CD4-positive, alpha-beta T cell treated with Interleukin-4 for 1 hour (primary cell): ENCODE measurements at regions not wholly inside any gene's neighbourhood (a gene's known extent, or its start where the extent isn't known, plus 50 kb on each side); places are given as distances from the start of the nearest gene placed in this dataset.

ENCODE experiments used
- DNase-seq, 2 donors: peaks; one replicate each; pipeline ENCODE4 v3.0.0-alpha.2; 2020 to 2022

DNA sequence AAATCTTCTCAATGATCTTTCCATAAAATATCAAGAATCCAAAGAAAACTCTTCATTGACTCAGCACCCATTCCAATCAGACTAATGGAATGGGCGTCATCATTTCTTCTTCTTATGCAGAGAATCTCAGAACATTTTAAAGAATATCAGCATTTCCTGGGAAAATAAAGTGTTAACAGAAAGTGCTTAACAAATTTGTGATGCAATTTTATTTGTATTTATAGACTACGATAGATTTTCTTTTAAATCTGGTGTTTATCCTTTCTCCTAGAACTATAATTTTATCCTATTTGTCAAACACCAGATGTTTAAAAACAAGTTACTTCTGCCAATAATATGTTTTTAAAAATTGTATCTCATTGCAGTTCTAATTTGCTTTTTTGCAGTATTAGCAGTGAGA, 330.7 kb downstream of the COL12A1 start:
- no peak for DNase-seq

GRCh38 chr6:74872754-74873476, 332.9 kb downstream of the COL12A1 start:
- DNase-seq: no peak

GRCh38 chr6:74871757-74872156, 334.1 kb downstream of the COL12A1 start:
- no peak for DNase-seq

DNA sequence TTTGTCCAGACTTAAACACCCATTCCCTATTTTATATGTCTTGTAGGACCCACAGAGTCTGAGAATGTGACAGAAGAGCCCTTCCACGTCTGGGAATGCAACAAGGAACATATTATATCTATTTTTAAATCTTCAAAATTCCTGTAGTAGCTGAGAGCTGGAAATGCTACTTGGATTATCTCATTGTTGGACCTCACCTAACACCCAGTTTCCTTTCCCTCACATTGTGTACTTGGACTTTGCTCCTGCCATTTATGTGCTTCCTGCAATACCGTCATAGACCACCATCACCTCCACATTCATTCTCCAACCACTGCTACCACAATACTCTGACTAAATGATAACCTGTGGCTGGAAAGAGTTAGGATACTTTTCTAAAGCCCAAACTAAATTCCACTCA, 335.4 kb downstream of the COL12A1 start:
- no peak for DNase-seq

DNA sequence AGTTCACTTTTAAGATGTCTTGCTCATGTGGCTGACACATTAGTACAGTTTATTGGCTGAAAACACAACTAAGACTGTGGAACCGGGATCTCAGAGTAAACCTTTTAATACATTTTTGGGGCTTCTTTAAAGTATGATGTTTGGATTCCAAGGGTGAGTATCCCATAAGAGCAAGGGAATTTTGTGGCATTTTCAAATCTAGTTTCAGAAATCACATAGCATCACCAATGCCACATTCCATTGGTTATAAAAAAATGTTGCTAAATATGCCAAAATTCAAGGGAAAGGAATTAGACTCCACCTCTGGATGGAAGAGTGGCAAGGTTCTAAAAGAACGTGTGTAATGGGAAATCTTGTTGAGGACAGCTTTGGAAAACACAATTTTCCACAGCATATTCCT, 338.6 kb downstream of the COL12A1 start:
- DNase-seq: no peak

GRCh38 chr6:74863968-74864367, 341.9 kb downstream of the COL12A1 start:
- DNase-seq: no peak

DNA sequence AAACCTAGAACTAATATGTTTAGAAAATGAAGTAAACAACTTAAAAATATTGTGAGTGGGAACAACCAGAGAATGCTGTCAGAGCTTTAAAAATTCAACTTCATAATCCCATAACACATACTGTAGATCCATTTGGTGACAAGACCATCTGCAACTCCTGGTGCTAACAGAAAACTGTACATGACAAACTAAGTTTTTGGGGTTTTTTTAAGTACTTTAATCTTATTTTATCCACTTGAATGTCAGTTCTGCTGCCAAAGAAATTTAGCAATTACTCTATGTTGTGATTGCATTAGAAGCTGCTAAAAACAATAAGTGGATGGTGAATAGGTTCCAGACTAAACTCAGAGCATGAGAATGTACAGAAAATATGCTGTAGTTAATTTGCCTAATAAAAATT, 345.4 kb downstream of the COL12A1 start:
- DNase-seq: no peak

GRCh38 chr6:74857157-74857556, 348.7 kb downstream of the COL12A1 start:
- DNase-seq: no peak

GRCh38 chr6:74853991-74854390, 351.9 kb downstream of the COL12A1 start:
- no peak for DNase-seq

- DNase-seq: no peak
These were observed 354.3 kb downstream of the COL12A1 start for GRCh38 chr6:74851596-74851995.

DNA sequence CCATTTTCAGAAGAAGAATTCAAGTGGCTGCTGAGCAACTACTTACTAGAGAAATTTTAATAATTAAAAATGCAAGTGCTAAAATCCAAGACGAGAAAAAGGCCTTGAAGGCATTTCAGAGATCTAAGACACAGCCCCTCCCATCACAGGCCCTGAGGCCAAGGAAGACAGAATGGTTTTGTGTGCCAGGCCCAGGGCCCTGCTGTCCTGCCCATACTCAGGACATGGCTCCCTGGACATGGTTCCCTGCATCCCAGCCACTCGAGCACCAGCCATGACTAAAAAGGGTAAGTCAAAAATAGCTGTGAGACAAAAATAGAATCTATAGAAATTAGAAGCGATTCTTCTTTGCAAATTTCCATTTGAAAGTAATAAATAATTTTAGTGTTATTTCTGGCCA, 364.9 kb downstream of the COL12A1 start:
- DNase-seq: no peak

- DNase-seq: no peak
These were observed 370.9 kb downstream of the COL12A1 start for GRCh38 chr6:74834967-74835366.

- DNase-seq: no peak
These were observed 379.6 kb downstream of the COL12A1 start for GRCh38 chr6:74826263-74826662.

DNA sequence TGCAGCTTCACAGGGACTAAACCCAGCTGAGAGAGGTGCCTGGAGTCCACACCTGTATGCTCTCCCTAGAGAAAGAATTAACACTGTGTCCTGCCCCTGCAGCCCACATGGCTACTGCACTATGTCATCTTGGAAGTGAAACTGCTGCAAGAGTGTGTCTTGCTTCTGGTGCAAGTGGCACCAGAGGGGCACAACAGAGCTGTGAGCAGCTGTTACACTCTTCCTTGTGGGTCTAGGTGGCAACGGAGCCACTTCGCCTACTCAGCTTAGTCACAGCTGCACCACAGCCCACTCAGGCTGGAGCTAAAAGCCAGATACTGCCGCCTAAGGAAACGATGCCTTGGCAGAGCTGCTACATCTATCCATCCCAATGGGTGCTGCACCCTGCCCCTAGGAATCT, 391.4 kb downstream of the COL12A1 start:
- DNase-seq: no peak

- no peak for DNase-seq
These were observed 398.2 kb downstream of the COL12A1 start for GRCh38 chr6:74807674-74808073.

DNA sequence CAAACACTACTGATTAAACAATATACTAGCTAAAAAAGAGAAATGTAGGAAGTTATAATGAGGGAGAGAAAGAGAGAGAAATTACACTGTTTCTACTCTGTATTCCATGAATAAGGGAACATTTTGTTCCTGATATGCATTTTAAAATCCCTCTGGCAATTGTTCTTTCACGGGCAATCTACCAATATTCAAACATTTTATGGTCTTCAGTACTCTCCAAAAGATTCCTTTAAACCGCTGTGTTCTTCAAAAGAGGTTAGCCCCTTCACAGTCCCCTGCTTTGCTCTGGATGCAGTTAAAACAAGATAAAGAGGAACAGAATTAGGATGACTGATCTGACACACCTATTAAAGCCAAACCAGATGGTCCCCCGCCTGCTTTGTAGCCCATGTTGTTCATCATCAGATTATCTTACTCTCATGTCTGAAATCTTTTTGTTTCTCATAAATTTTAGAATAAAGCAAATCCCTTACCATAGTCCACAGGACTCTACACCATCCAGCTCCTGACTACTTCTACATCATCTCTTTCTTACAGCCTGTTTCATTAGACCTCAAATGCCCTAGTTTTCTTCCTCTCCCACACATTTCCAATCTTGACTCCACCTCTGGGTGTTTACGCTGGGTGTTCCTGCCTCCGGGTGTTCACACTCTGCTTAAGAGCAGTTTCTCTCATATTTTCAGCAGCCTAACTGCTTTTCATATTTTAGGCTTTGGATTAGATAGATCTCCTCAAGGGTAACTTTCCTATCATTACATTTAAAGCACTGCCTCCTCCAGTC, 399.7 kb downstream of the COL12A1 start:
- no peak for DNase-seq

DNA sequence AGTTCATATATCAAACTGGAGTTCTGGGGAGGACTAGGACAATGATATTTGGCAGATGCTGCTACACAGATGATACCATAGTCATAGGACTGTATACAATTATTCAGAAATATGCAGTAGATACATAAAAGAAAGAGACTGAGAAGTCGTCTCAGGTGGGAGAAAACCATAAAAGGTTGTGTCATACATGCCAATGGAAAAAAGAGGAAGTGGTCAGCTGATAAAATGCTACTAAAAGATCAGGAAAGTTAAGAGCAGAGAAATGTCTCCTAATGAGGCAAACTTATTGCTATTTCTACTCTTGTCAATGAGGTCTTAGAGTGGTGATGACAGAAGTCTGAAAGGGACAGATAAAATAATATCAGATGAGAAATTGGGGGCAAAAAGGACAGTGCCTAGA, 407.6 kb downstream of the COL12A1 start:
- no peak for DNase-seq

DNA sequence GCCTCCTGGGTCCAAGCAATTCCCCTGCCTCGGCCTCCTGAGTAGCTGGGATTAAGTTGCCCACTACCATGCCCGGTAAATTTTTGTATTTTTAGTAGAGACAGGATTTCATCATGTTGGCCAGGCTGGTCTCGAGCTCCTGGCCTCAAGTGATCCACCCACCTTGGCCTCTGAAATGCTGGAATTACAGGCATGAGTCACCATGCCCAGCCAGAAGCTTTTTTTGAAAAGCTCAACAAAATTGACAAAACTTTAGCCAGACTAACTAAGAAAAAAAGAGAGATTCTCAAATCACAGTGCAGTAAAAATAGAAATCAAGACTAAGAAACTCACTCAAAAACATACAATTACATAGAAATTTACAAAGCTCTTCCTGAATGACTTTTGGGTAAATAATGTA, 420.6 kb downstream of the COL12A1 start:
- no peak for DNase-seq

DNA sequence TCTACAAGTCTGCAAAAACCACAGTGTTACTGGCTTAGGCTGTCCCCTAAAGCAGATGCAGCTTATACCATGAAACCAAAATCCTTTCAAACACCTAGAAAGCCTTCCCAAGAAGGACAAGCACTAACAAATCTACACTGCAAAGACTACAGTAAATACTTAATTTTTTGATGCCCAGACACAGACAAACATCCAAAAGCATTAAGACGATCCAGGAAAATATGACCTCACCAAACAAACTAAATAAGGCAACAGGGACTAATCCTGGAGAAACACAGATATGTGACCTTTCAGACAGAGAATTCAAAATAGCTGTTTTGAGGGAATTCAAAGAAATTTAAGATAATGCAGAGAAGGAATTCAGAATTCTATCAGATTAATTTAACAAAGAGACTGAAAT, 423.5 kb downstream of the COL12A1 start:
- DNase-seq: no peak

GRCh38 chr6:74780831-74781230, 425.0 kb downstream of the COL12A1 start:
- no peak for DNase-seq

GRCh38 chr6:74768738-74769137, 437.1 kb downstream of the COL12A1 start:
- DNase-seq: no peak

DNA sequence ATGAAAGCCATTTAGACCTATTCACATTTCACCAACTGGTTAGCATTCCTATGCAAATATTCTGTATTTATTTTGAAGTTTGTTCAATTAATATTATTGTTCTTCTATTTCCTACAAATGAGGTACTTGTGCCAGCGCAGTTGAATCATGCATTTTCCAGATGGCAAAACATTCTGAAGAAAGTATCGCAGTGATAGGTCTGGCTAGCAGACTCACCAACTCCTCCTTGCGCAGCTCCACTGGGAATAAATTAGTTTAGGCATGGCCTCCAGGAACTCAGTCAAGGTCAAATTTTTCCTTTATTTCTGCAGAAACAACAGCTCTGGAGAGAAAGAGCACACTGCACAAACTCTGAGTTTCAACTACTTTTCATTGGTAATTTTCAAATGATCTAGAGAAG, 437.7 kb downstream of the COL12A1 start:
- DNase-seq: no peak

- no peak for DNase-seq
These were observed 440.4 kb downstream of the COL12A1 start for GRCh38 chr6:74765486-74765885.

- no peak for DNase-seq
These were observed 441.4 kb downstream of the COL12A1 start for GRCh38 chr6:74764486-74764885.

GRCh38 chr6:74762841-74763240, 443.0 kb downstream of the COL12A1 start:
- no peak for DNase-seq
